Glomerular endothelial cell (primary cell): ENCODE measurements at regions not wholly inside any gene's neighbourhood (a gene's known extent, or its start where the extent isn't known, plus 50 kb on each side); places are given as distances from the start of the nearest gene placed in this dataset.

Source experiments
- DNase-seq: peaks from one replicate; pipeline ENCODE4 v3.0.0-alpha.2; 2011; ENCODE audit warnings: low read depth, low spot score; ENCODE audit errors: extremely low read depth

DNA sequence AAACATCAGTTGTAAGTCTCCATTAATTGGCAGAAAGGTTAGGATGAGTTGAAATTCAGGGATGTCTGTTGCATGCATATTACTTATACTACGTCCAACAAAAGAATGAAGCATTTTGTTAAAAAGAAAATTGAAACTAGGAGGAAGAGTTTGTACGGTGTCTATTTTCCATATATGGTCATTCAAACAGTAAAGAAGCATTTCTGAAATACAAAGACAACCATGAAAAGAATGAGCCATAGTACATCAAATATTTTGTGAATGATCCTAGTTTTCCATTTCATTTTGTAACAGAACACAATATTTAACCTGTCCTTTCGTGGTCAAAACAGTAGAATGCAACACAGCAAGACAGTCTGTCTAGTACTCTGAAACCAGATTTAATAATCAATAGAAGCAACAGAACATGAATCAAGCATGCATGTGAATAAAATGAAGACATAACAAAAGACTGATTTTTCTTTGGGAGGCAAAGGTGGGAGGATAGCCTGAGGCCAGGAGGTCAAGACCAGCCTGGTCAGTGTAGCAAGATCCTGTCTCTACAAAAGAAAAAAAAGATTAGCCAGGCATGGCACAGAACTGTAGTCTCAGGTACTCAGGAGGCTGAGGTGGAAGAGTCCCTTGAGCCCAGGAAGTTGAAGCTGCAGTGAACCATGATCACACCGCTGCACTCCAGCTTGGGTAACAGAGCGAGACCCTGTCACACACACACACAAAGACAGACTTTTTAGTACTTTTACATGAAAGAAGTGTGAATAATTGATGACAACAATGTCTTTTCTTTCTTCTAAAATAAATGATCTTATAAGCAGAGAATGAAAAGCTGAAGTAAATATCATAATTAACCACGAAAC is 156.0 kb downstream of the LRIG3 start:
- DNase-seq, result no peak

DNA sequence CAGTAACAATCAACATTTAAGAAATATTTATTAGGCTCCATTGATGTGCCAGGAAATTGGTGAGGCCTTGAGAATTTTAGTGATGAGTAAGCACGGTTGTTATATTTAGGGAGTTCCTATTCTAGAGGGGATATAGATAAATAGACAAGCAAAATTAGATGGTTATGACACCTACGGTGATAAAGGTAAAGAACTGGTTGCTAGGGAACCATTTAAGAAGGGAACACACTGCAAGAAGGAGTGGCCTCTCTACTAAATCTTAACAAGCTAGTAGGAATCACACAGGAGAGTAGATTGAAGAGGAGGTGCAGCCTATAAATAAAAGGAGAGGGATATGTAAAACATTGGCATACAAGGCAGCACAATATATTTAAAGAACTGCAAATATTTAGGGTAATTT is 155.2 kb downstream of the LRIG3 start:
- no peak for DNase-seq

DNA sequence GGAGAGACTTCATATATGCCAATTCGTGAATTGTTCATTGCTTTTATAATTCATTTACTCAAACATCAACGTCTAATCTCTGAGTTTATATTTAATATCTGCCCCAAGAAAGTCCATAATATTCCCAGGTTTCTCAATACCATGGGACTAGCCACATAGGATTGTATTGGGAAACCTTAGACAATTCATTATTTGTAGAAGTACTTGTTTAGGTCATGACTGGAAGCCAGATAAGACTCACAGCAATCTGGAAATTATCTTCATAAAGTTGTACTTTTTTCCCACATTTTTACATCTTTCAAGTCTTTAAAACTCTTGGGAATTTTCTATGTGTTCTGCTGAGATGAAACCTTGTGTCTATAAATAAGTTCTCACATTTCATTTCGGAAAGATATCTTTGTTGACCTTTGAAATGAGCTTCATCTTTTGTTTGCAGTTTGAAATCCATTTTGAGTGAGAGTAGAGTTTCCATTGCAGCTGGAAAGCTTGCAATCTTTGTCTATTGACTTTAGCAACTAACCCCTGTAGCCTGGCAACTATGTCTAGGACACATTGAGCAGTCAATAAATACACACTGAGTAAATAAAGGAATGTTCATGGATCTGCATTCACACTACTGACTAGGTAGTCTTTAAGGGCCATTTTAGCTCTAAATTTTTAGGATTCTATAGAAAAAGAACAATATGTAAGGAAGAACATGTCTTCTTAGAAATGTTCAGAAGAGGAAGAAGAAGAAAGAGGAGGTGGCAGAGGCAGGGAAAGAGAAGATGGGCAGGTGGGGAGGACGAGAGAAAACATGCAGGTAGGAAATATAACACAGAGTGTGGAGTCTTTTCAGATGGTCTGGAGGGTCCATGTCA is 154.4 kb downstream of the LRIG3 start:
- DNase-seq, result no peak

DNA sequence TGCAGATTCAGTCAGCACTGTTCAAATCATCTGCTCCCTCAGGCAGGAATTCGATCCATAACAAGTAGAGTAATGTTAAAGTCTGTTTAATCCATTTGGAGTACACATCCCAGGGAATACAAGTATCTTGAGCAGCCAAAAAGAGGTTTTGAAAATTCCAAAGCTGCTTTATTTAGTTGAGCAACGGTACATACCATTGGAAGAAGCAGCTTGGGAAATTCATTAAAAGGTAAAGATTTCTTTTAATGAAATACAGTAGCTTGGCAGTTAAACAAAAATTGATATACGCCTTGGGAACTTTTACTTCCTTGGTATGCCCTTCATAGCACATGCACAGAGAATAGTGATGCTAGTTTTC is 153.8 kb downstream of the LRIG3 start:
- no peak for DNase-seq

DNA sequence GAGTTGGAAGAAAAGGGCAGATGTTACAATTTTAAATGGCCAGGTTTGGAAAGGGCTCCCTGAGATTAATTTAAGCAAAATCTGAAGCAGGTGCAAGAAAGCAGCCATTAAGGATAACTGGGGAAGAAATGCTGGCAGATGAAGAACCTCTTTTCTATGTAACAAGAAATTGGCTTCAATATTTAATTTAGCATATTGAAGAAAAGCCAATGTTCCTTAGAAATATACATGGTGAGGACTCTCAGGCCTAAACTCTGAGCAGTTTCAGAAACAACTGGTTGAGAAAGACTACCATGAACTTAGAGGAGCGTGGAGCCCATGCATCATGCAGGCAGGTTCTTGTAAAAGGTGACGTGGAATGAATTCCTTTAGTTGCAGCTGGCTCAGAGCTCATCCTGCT is 152.8 kb downstream of the LRIG3 start:
- no peak for DNase-seq

DNA sequence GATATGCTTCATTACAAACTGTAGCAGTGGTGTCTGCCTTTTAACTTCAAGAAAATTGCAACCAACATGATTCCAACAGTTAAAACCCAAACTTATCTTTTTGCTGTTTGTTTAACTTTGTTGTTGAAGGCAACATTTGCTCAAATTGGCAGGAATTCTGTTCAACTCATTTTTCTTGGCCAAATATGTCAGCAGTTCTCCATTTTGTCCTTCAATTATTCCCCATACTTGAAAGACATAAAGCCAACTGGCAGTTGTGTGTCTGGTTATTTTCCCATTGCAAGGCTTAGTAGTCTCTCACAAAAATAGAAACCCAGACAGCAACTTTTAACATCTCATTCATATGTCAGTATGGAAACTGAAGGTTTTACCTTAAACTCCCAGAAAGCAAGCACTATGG is 146.3 kb downstream of the LRIG3 start:
- no peak for DNase-seq

DNA sequence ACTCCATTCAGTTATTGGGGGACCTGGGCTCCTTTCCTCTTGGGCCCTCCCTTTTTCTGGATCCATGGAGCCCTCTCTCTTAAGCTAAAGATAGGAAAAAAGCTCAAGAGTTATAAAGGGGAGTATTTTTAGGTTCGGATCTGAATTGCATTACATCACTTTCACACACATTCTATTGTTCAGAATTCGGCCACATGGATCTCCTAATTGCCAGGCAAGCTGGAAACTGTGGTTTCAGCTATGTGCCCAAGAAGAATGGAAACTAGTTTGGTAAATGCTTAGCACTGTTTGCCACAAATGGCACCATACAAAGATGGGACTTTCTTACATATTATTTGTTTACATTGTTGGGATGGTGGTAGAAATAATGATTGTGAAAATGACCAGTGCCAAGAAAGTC is 145.6 kb downstream of the LRIG3 start:
- no peak for DNase-seq

DNA sequence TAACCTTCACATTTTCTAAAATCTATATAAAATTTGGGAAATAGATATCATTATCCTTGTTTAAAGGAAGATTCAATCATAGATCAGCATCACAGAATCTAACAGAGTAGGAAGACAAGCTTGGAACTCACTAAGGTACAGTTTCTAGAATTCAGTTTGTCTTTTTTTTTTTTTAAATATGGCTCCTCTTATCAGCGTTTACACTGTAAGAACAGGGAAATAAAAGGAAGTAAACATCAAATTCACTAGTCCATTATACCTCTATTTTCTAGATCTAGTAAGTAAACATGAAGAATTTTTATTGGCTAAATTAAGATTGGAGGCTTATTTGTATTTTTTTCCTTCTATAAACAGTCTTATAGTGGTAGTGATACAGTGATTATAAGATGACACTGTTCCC is 144.9 kb downstream of the LRIG3 start:
- DNase-seq, result no peak

DNA sequence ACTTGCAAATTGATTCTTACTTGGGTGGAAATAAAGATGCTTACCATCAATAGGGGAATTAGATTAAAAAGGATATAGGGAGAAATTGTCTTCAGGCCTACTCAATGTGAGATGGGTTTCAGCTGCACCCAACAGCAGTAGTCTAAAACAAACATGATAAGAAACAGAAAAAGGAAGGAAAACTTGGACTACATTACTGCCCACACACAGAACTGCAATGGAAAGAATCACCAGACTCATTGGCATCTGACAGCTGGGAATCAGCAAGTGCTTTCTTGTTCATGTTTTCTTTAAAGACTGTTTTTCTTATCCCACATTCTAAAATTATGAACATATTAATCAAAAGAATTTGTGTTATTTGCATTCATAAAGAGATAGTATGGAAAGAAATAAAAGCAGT is 144.2 kb downstream of the LRIG3 start:
- no peak for DNase-seq

DNA sequence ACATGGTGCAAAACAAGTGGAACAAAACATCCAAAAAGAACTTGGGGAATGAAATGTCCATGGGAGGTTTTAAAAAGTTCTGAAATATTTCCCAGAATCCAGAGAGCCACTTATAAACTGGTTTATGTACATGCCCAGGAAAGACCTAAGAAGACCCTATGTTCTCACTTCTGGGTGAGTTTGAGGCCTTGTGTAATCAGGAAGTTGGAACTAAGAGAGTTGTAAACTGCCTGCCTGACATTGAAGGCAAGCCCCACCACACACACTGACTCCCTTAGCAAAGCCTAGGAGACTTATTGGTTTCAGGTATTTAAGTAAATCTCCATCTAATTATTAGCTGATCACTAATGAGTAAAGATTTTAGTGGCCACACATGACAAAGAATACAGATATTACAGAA is 142.5 kb downstream of the LRIG3 start:
- no peak for DNase-seq

DNA sequence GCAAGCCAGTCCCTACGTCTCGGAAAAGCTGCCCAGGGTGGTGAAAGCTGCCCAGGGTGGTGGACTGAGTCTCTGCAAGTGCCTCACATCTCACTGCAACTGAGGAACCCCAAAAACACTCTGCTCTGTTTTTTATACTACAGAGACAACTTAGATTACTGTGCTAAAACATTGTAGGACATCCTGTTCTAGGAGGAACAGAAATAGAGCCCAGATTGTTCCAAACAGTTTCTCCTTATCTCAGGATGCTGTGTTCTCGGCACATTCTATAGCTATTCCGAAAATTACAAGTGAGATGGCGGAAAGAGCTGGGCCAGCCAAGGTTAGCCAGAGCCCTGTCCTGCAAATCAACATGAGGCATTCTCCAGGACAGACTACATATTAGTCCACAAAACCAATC is 138.7 kb downstream of the LRIG3 start:
- DNase-seq, result no peak

DNA sequence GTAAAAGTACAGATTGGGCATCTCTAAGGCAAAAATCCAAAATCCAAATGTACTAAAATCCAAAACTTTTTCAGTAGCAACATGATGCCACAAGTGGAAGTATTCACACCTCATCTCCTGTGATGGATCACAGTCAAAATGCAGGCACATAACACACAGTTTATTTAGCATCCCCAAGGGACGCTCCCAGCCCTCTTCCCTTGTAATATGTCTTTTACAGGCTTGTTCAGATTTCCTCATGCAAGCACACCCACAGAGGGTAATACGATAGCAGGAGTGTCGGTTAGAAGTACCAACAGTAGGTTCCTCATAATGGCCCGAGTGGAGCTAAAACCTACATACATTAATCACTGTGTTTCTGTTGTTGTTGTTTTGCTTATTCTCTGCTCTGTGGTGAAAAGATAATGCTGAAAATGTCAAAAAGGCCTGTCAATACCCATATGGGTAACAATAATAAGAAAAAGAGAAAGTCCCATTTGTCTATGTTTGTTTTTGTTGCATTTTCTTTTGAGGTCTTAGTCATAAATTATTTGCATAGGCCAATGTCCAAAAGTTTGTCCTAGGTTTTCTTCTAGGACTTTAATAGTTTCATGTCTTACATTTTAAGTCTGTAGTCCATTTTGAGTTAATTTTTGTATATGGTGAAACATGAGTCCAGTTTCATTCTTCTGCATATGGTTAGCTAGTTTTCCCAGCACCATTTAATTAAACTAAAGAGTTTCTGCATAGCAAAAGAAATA is 133.1 kb downstream of the LRIG3 start:
- DNase-seq, result no peak

DNA sequence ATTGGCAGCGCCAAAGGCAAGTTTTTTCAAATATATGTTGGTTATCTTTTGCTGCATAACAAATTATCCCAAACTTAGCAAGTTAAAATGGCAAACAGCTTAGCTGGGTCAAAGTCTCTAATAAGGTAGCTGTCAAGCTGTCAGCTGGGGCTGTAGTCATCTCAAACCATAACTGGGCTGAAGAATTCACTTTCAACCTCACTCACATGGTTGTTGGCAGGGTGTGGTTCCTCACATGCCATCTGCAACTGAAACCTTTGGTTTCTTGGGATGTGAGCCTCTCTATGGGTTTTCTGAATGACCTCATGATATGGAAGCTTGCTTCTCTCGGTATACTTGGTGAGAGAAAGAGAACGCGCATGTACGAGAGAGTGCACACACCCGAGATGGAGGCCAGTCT is 125.4 kb downstream of the LRIG3 start:
- no peak for DNase-seq

DNA sequence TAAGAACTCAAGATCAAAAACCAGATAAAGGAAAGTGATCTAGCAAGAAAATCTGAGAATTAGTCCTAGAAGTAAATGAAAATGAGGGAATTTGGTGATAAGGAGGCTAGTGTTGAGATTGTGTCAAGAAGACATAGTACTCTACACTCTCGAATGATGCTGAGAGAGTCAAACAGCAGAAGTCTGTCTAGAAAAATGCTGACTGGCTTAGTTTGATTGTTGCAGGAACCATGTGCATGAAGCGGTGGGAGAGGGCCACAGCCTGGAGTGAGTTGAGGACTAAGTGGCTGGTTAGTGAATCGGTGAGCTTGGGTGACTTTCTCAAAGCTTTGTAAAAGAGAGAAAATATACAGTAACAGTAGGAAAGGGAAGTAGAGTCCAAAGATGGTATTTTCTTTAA is 124.5 kb downstream of the LRIG3 start:
- DNase-seq, result no peak

DNA sequence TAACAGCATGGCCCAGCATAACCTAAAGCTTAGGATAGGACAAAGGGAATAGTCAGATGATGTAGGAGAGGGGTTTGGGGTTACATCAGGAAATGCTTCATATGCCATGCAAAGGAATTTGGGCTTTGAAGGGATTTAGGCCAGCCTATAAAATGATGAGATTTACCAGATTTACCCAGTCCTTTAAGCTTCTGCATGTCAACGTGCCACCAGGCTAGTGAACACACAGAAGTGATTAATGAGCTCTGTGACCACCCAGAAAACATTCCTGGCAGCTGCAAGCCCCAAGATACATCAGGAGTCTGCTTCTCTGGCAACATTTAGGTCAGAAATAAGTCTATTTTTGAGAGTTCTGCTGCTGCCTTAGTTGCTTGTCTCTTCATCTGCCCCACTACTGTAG is 118.3 kb downstream of the LRIG3 start:
- DNase-seq, result no peak

DNA sequence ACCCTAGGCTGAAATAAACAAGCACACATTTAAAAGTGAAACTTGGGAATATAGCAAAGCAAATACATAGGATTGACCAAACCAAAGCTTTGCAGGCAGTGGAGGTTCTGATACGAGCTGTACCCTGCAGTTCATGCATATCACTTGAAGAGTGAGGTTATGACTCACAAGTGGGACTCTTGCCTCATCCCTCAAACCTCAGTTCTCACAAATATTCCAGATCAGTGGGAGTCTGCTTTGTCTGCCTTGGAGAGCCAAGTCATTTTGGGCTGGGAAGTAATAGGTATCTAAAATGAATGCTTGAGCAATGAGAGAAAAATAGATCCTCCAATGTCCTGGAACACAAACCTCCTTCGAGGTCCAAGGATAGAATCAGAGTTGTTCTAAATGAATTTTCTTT is 116.4 kb downstream of the LRIG3 start:
- DNase-seq, result no peak

DNA sequence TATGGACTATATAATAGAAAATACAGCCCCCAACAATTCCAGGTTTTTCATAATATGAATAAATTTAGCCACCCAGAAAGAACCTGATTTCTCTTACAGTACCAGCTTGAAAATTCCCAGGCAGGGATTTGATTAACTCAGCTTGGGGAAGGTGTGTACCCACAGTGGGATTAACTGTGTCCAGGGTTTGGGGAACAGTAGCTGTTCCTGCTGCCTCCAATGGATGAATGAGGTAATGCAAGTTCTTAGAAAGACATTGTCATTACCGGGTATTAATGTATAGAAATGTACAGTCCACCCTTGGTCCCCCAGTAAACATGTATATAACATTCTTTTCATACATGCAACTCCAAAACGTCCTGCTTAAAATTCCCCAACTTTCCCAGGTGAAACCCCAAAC is 115.6 kb downstream of the LRIG3 start:
- DNase-seq, result no peak

DNA sequence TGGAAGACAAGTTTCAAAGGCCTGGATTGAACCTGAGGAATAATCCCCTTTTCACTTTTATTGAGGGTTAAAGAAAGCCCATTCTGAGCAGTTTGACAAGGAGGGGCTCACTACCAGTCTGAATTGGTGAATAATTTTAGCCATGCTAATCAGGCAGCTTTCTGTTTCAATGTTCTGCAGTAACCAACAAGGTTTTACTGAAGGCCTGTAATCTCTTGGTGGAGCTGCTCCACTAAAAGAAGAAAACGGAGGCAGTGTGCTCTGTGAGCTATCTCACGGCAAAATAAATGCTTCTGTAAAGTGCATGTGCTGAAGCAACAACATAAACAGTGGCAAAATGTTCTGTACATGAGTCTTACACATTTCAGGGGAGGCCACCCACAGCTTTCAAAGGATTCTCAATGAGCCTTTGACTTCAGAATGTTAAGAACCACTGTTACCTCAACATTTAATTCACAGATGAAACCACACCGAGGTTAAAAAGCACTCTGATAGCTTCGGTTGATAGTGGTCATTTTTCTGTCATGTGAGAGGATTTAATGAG is 111.2 kb downstream of the LRIG3 start:
- no peak for DNase-seq

DNA sequence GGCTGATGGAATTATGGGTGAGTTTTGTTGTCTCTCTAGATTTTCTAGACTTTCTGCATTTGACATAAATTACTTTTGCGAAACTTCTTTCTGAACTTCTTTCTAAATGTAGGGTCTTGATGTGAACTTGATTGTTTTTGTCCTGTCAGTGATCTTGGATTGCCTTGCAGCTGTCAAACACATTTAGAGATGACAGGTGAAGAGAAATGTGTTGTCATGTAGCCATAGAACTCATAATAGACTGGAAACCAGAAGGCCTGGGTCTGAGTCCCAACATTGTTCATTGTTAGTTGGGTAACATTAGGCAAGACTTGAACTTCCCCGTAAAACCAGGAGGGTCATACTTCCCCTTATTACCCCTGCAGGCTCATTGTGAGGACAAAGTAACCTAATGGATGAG is 109.0 kb downstream of the LRIG3 start:
- no peak for DNase-seq

DNA sequence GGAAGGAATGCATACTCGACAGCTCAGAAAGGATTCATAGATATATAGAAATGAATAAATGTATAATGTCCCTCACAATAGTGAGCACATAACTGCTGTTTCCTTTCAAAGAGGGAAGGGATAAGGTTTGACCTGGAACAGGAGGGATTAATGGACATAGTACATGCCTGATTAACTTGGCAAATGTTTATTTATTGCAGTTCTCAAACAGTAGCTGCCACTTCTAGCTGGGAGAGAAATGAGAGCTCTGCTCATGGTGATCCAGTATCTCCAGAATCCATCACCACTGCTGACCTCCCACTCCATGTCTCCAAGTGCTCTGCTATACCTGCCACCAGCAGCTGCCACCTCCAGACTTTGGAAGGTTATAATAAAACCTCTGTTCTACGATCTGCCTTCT is 108.1 kb downstream of the LRIG3 start:
- DNase-seq, result no peak

DNA sequence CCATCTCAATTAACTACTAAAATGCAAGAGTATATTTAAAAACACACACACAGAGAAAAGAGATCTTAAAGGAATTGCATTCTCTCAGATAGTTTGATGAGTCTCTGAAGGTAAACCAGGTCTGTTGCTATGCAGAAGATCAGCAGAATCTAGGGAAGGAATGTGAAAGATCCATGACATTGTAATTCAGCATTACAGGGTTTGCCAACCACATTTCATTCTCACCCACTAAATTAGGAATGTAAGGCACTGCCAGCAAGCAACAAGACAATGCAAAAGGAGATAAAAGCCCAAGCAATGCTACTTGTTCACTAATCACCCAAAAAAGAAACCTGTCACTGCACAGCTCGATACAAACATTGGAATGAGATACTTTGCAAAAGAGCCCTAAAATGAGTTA is 106.3 kb downstream of the LRIG3 start:
- no peak for DNase-seq
